LNCAP (cell line): ENCODE measurements at regions not wholly inside any gene's neighbourhood (a gene's known extent, or its start where the extent isn't known, plus 50 kb on each side); places are given as distances from the start of the nearest gene placed in this dataset.

ENCODE experiments used
- CTCF ChIP-seq: fragments of 450-650 bp; IDR thresholded peaks from 2 replicates; pipeline ENCODE4 v1.5.1; 2017; ENCODE audit warnings: mild to moderate bottlenecking

- TF ChIP-seq CTCF, result no peak
Measured at GRCh38 chr3:107116251-107116650, 261.0 kb upstream of the CCDC54 start.

GRCh38 chr3:107117156-107117555 is 260.1 kb upstream of the CCDC54 start:
- TF ChIP-seq CTCF, result no peak

GRCh38 chr3:107117922-107118536 is 259.2 kb upstream of the CCDC54 start:
- peak; percentile 74 for TF ChIP-seq CTCF

GRCh38 chr3:107124885-107125284 is 252.4 kb upstream of the CCDC54 start:
- no peak for TF ChIP-seq CTCF

GRCh38 chr3:107128946-107129345 is 248.3 kb upstream of the CCDC54 start:
- no peak for TF ChIP-seq CTCF

- TF ChIP-seq CTCF, result no peak
Measured at GRCh38 chr3:107130089-107130700, 247.0 kb upstream of the CCDC54 start.

- TF ChIP-seq CTCF, result no peak
Measured at GRCh38 chr3:107132674-107133073, 244.6 kb upstream of the CCDC54 start.
